ENCODE measurements at regions not wholly inside any gene's neighbourhood (a gene's known extent, or its start where the extent isn't known, plus 50 kb on each side); places are given as distances from the start of the nearest gene placed in this dataset.

- Histone ChIP-seq H3K36me3 (no peaks in the 10 kb centered on the region), H3K27me3 (no peaks in the 10 kb centered on the region), H3K4me1 (no peaks in the 10 kb centered on the region), H3K9me3 (peaks cover 0 to 8% (median 0%) of the 10 kb centered on the region in 12 donors), H3K27ac (no peak overlapping the region), H3K4me3 (no peak overlapping the region)
- ATAC-seq (no peak), DNase-seq (no peak)
- TF ChIP-seq POLR2A (IDR thresholded peaks at IDR 0.05) (no peak), CTCF (IDR thresholded peaks at IDR 0.05) (no peak)
- intact Hi-C loops (cut with DNase I): no loop called here
- WGBS, 4 donors: 93 to 97% (median 94%) methylated on average over 1 of the region's 1 CpG
Measured at GRCh38 chr13:57996717-57997116, 365.2 kb downstream of the PCDH17 start.

- Histone ChIP-seq H3K36me3 (no peaks in the 10 kb centered on the region), H3K9me3 (peaks cover 0 to 8% (median 0%) of the 10 kb centered on the region in 12 donors), H3K27ac (no peak overlapping the region), H3K27me3 (no peaks in the 10 kb centered on the region), H3K4me3 (no peak overlapping the region), H3K4me1 (no peaks in the 10 kb centered on the region)
- ATAC-seq (no peak), DNase-seq (no peak)
- WGBS, 4 donors: 62 to 67% (median 64%) methylated on average over 4 of the region's 4 CpGs
- intact Hi-C loops (cut with DNase I): no loop called here
- TF ChIP-seq CTCF (IDR thresholded peaks at IDR 0.05) (no peak), POLR2A (IDR thresholded peaks at IDR 0.05) (no peak)
Measured at GRCh38 chr13:58004751-58005150, 373.2 kb downstream of the PCDH17 start.

- intact Hi-C loops (cut with DNase I): no loop called here
- ATAC-seq: no peak
- Histone ChIP-seq H3K27ac (no peak overlapping the region), H3K27me3 (no peaks in the 10 kb centered on the region), H3K9me3 (no peaks in the 10 kb centered on the region), H3K4me3 (no peak overlapping the region), H3K4me1 (no peaks in the 10 kb centered on the region), H3K36me3 (no peaks in the 10 kb centered on the region)
- WGBS, 4 donors: 89 to 98% (median 95%) methylated on average over 4 of the region's 4 CpGs
- DNase-seq: no peak
- TF ChIP-seq POLR2A (IDR thresholded peaks at IDR 0.05): no peak
- no peak for TF ChIP-seq CTCF (IDR thresholded peaks at IDR 0.05)
Measured at GRCh38 chr13:58018020-58018419, 386.5 kb downstream of the PCDH17 start.

GRCh38 chr13:58018865-58019264 lies 387.3 kb downstream of the PCDH17 start:
- WGBS, 4 donors: 42 to 60% (median 52%) methylated on average over 1 of the region's 1 CpG
- intact Hi-C loops (cut with DNase I): no loop called here
- no peaks in the 10 kb centered on the region for H3K4me1 ChIP-seq

More at GRCh38 chr13:58018865-58019264, 387.3 kb downstream of the PCDH17 start:
- H3K27ac ChIP-seq: no peak overlapping the region
- no peaks in the 10 kb centered on the region for H3K36me3 ChIP-seq
- H3K27me3 ChIP-seq: no peaks in the 10 kb centered on the region
- ATAC-seq (peak in 1 of 4 donors; percentile 45), DNase-seq (no peak)
- TF ChIP-seq CTCF (IDR thresholded peaks at IDR 0.05) (no peak), POLR2A (IDR thresholded peaks at IDR 0.05) (no peak)
- no peak overlapping the region for H3K4me3 ChIP-seq
- H3K9me3 ChIP-seq: no peaks in the 10 kb centered on the region

Measured in heart left ventricle (tissue), 16 donors.